ENCODE measurements at regions not wholly inside any gene's neighbourhood (a gene's known extent, or its start where the extent isn't known, plus 50 kb on each side); places are given as distances from the start of the nearest gene placed in this dataset.

GRCh38 chr6:11386323-11386722, 151.2 kb upstream of the TMEM170B start:
- TF ChIP-seq POLR2AphosphoS5 (IDR thresholded peaks at IDR 0.05) (no peak), POLR2A (IDR thresholded peaks at IDR 0.05) (no peak)
- TF ChIP-seq, protein P1, sequence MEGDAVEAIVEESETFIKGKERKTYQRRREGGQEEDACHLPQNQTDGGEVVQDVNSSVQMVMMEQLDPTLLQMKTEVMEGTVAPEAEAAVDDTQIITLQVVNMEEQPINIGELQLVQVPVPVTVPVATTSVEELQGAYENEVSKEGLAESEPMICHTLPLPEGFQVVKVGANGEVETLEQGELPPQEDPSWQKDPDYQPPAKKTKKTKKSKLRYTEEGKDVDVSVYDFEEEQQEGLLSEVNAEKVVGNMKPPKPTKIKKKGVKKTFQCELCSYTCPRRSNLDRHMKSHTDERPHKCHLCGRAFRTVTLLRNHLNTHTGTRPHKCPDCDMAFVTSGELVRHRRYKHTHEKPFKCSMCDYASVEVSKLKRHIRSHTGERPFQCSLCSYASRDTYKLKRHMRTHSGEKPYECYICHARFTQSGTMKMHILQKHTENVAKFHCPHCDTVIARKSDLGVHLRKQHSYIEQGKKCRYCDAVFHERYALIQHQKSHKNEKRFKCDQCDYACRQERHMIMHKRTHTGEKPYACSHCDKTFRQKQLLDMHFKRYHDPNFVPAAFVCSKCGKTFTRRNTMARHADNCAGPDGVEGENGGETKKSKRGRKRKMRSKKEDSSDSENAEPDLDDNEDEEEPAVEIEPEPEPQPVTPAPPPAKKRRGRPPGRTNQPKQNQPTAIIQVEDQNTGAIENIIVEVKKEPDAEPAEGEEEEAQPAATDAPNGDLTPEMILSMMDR (IDR thresholded peaks at IDR 0.05), result no peak
